Stimulated activated CD4-positive, alpha-beta T cell treated with anti-CD3 and anti-CD28 coated beads, Interleukin-15, amount 100 ng/mL, for 48 hours (primary cell): ENCODE measurements at regions not wholly inside any gene's neighbourhood (a gene's known extent, or its start where the extent isn't known, plus 50 kb on each side); places are given as distances from the start of the nearest gene placed in this dataset.

ENCODE experiments used
- DNase-seq, 2 donors: peaks; one replicate each; pipeline ENCODE4 v3.0.0-alpha.2; 2020; ENCODE audit warnings: low read depth in 2 of 2

GRCh38 chr13:74674720-74675119, 540.5 kb upstream of the KLF12 start:
- no peak for DNase-seq

GRCh38 chr13:74669149-74669548, 534.9 kb upstream of the KLF12 start:
- DNase-seq, result no peak

GRCh38 chr13:74667656-74668203, 533.5 kb upstream of the KLF12 start:
- no peak for DNase-seq

- DNase-seq, result no peak
Observed at GRCh38 chr13:74662905-74663304, 528.7 kb upstream of the KLF12 start.

- no peak for DNase-seq
Observed at GRCh38 chr13:74661851-74662250, 527.6 kb upstream of the KLF12 start.

- DNase-seq, result no peak
Observed at GRCh38 chr13:74657765-74658164, 523.6 kb upstream of the KLF12 start.

GRCh38 chr13:74651121-74651520, 516.9 kb upstream of the KLF12 start:
- DNase-seq, result no peak

GRCh38 chr13:74647991-74648390, 513.8 kb upstream of the KLF12 start:
- DNase-seq, result no peak

GRCh38 chr13:74647211-74647610, 513.0 kb upstream of the KLF12 start:
- no peak for DNase-seq

- no peak for DNase-seq
Observed at GRCh38 chr13:74646091-74646490, 511.9 kb upstream of the KLF12 start.

- no peak for DNase-seq
Observed at GRCh38 chr13:74645586-74645985, 511.4 kb upstream of the KLF12 start.

GRCh38 chr13:74644229-74644628, 510.0 kb upstream of the KLF12 start:
- no peak for DNase-seq

- DNase-seq, result no peak
Observed at GRCh38 chr13:74641586-74641985, 507.4 kb upstream of the KLF12 start.

- DNase-seq, result no peak
Observed at GRCh38 chr13:74633734-74634133, 499.5 kb upstream of the KLF12 start.

GRCh38 chr13:74629985-74630384, 495.8 kb upstream of the KLF12 start:
- no peak for DNase-seq

GRCh38 chr13:74625541-74625940, 491.3 kb upstream of the KLF12 start:
- DNase-seq, result no peak

- DNase-seq, result no peak
Observed at GRCh38 chr13:74623761-74624160, 489.6 kb upstream of the KLF12 start.

GRCh38 chr13:74622284-74622683, 488.1 kb upstream of the KLF12 start:
- DNase-seq, result no peak

- DNase-seq, result no peak
Observed at GRCh38 chr13:74620711-74621110, 486.5 kb upstream of the KLF12 start.

GRCh38 chr13:74620308-74620707, 486.1 kb upstream of the KLF12 start:
- DNase-seq, result no peak

- no peak for DNase-seq
Observed at GRCh38 chr13:74597526-74597925, 463.3 kb upstream of the KLF12 start.

GRCh38 chr13:74596691-74597090, 462.5 kb upstream of the KLF12 start:
- no peak for DNase-seq

GRCh38 chr13:74593688-74594087, 459.5 kb upstream of the KLF12 start:
- no peak for DNase-seq

GRCh38 chr13:74586847-74587246, 452.6 kb upstream of the KLF12 start:
- no peak for DNase-seq

- DNase-seq, result no peak
Observed at GRCh38 chr13:74576420-74576819, 442.2 kb upstream of the KLF12 start.
